NOMO-1 treated with dmso at 0.1 percent for 144 hours (cell line): ENCODE measurements at regions not wholly inside any gene's neighbourhood (a gene's known extent, or its start where the extent isn't known, plus 50 kb on each side); places are given as distances from the start of the nearest gene placed in this dataset.
"Not testable (repeated sequence)": the region's sequence is repeated elsewhere in the genome, so short reads cannot be mapped to it uniquely, and the experiment has no call there.

Experiments used
- DNase-seq: peaks from one replicate; lab custom pipeline; 2025; ENCODE audit not compliant: unreplicated experiment; lab: John Stamatoyannopoulos, UW

- DNase-seq = peak; percentile 21
Measured at GRCh38 chr9:34796924-34797323, 87.0 kb upstream of the CCL21 start.

- DNase-seq = no peak
Measured at GRCh38 chr9:34793428-34793827, 83.5 kb upstream of the CCL21 start.

- DNase-seq = no peak
Measured at GRCh38 chr9:34783951-34784487, 74.1 kb upstream of the CCL21 start.

GRCh38 chr9:34782372-34782771, 72.4 kb upstream of the CCL21 start:
- no peak for DNase-seq

GRCh38 chr9:34777666-34778065, 67.7 kb upstream of the CCL21 start:
- DNase-seq = peak; percentile 71

GRCh38 chr9:34773955-34774354, 64.0 kb upstream of the CCL21 start:
- no peak for DNase-seq

- no peak for DNase-seq
Measured at GRCh38 chr9:34773306-34773910, 63.5 kb upstream of the CCL21 start.

- DNase-seq = no peak
Measured at GRCh38 chr9:34771007-34771406, 61.1 kb upstream of the CCL21 start.

GRCh38 chr9:34767087-34767486, 57.2 kb upstream of the CCL21 start:
- not testable (repeated sequence) for DNase-seq

GRCh38 chr9:34760196-34761040, 50.5 kb upstream of the CCL21 start:
- DNase-seq = peak; percentile 33
